K562 (cell line): ENCODE measurements at regions not wholly inside any gene's neighbourhood (a gene's known extent, or its start where the extent isn't known, plus 50 kb on each side); places are given as distances from the start of the nearest gene placed in this dataset.

Experiments used
- CTCF ChIP-seq, 3 experiments: IDR thresholded peaks in 2 of 3; conservative IDR thresholded peaks in 1 of 3; 2 replicates each; pipeline ENCODE4 v1.5.1; 2011 to 2012; ENCODE audit warnings: low read length in 3 of 3, mild to moderate bottlenecking in 3 of 3, control low read depth in 2 of 3, improper control_type of control experiment in 1 of 3, inconsistent platforms in 1 of 3, low read depth in 1 of 3, mixed read lengths in 1 of 3, moderate library complexity in 1 of 3; ENCODE audit not compliant: insufficient read depth in 2 of 3
- HDAC6 ChIP-seq: IDR thresholded peaks from 2 replicates; pipeline ENCODE4 v1.6.1; 2012; ENCODE audit warnings: low read depth, mild to moderate bottlenecking, control low read depth, inconsistent platforms, low read length, moderate library complexity
- HNRNPK ChIP-seq: fragments of 200-400 bp; formaldehyde crosslinking; IDR thresholded peaks from one replicate; pipeline ENCODE4 v1.6.1; 2018; ENCODE audit warnings: mild to moderate bottlenecking, low read depth, low read length; ENCODE audit not compliant: poor library complexity, severe bottlenecking
- NRF1 ChIP-seq, 2 experiments: fragments of 450-650 bp; IDR thresholded peaks in 1 of 2; conservative IDR thresholded peaks in 1 of 2; 2 replicates each; pipeline ENCODE4 v1.6.1; 2014; ENCODE audit warnings: mild to moderate bottlenecking in 2 of 2
- POLR2A ChIP-seq: fragments of 450-650 bp; conservative IDR thresholded peaks from 2 replicates; pipeline ENCODE4 v1.6.1; 2016
- SP1 ChIP-seq: sonication (generic); formaldehyde crosslinking; IDR thresholded peaks from 2 replicates; pipeline ENCODE4 v1.8.1; 2022; ENCODE audit warnings: mild to moderate bottlenecking, missing genetic modification reagents
- TBP ChIP-seq: optimal IDR thresholded peaks from 2 replicates; pipeline ENCODE3; 2011; ENCODE audit warnings: low read depth, low read length, improper control_type of control experiment

- TF ChIP-seq TBP (no peak), CTCF (IDR thresholded peaks at IDR 0.05 in 2 of 3, conservative IDR thresholded peaks at IDR 0.05 in 1 of 3; ENCODE audit: insufficient read depth in 2 of 3, low read depth in 1 of 3, low read length in 3 of 3) (no peak), NRF1 (conservative IDR thresholded peaks at IDR 0.05 in 1 of 2, IDR thresholded peaks at IDR 0.05 in 1 of 2) (no peak), SP1 (CRISPR knock-in tag) (no peak), POLR2A (no peak), HDAC6 (no peak), HNRNPK (no peak)
These were observed 65.7 kb upstream of the TNFRSF21 start for GRCh38 chr6:47375426-47375825.
